Esophagus muscularis mucosa (tissue), 3 donors: ENCODE measurements at regions not wholly inside any gene's neighbourhood (a gene's known extent, or its start where the extent isn't known, plus 50 kb on each side); places are given as distances from the start of the nearest gene placed in this dataset.

Experiments
- CTCF ChIP-seq, 3 experiments: fragments of 200-600 bp in 2 of 3; fragments of 450-650 bp in 1 of 3; sonication (generic) in 2 of 3; IDR thresholded peaks; one replicate each; pipeline ENCODE4 v1.5.1; 2017 to 2019; ENCODE audit warnings: antibody characterized with exemption in 3 of 3, mild to moderate bottlenecking in 2 of 3, moderate library complexity in 1 of 3
- EP300 ChIP-seq: sonication (generic); formaldehyde crosslinking; IDR thresholded peaks from one replicate; pipeline ENCODE4 v1.6.1; 2017; ENCODE audit warnings: antibody characterized with exemption

- TF ChIP-seq EP300: no peak
- no peak for TF ChIP-seq CTCF (IDR thresholded peaks at IDR 0.05)
These were observed 120.3 kb downstream of the IL20RB start for GRCh38 chr3:137078040-137078439.
